T-helper 1 cell treated with Interleukin-12 subunit alpha and Interleukin-12 subunit beta and Interleukin-4 antibody, amounts not matched to agents 30 ng/mL and 1 ng/mL, for 36 hours (primary cell): ENCODE measurements at regions not wholly inside any gene's neighbourhood (a gene's known extent, or its start where the extent isn't known, plus 50 kb on each side); places are given as distances from the start of the nearest gene placed in this dataset.
"Not testable (repeated sequence)": the region's sequence is repeated elsewhere in the genome, so short reads cannot be mapped to it uniquely, and the experiment has no call there.

Source experiments
- intact Hi-C: fragments of 100-400 bp; cut with micrococcal nuclease; formaldehyde crosslinking; loops from one replicate; pipeline ENCODE4 v1.15.1; 2024

GRCh38 chr3:27632431-27633223 is 89.5 kb downstream of the EOMES start:
- intact Hi-C loops, result loop anchor here (1.0 to 5.0 kb wide), 3 partner anchors 49 to 1840 kb away; partner anchors contain the start of genes CMC1 and OXSM

- intact Hi-C loops, result loop anchor here (1.0 to 5.0 kb wide), 7 partner anchors 36 to 1839 kb away; partner anchors contain the start of genes AZI2, CMC1, OXSM and SLC4A7
These were observed 91.2 kb downstream of the EOMES start for GRCh38 chr3:27630885-27631284.

GRCh38 chr3:27629366-27629765 is 92.8 kb downstream of the EOMES start:
- intact Hi-C loops, result no loop called here

GRCh38 chr3:27628026-27628750 is 93.9 kb downstream of the EOMES start:
- intact Hi-C loops, result no loop called here

- intact Hi-C loops, result no loop called here
These were observed 95.5 kb downstream of the EOMES start for GRCh38 chr3:27626596-27627118.

- intact Hi-C loops, result loop anchor here (2.0 kb wide), 1 partner anchor 13 kb away; no protein-coding TSS in a partner anchor
These were observed 96.3 kb downstream of the EOMES start for GRCh38 chr3:27625864-27626263.

GRCh38 chr3:27623085-27623753 is 98.9 kb downstream of the EOMES start:
- intact Hi-C loops, result no loop called here

GRCh38 chr3:27617552-27617951 is 104.6 kb downstream of the EOMES start:
- intact Hi-C loops, result no loop called here

- intact Hi-C loops, result no loop called here
These were observed 106.1 kb downstream of the EOMES start for GRCh38 chr3:27616031-27616430.

- intact Hi-C loops, result no loop called here
These were observed 106.6 kb downstream of the EOMES start for GRCh38 chr3:27615555-27615954.

GRCh38 chr3:27614592-27614991 is 107.5 kb downstream of the EOMES start:
- intact Hi-C loops, result no loop called here

GRCh38 chr3:27613846-27614500 is 108.2 kb downstream of the EOMES start:
- intact Hi-C loops, result no loop called here

- intact Hi-C loops, result no loop called here
These were observed 111.2 kb downstream of the EOMES start for GRCh38 chr3:27610800-27611525.

GRCh38 chr3:27607370-27607769 is 114.8 kb downstream of the EOMES start:
- intact Hi-C loops, result no loop called here

- intact Hi-C loops, result no loop called here
These were observed 115.6 kb downstream of the EOMES start for GRCh38 chr3:27606537-27606936.

GRCh38 chr3:27601311-27601710 is 117.1 kb upstream of the SLC4A7 start:
- intact Hi-C loops, result not testable (repeated sequence)

- intact Hi-C loops, result not testable (repeated sequence)
These were observed 115.6 kb upstream of the SLC4A7 start for GRCh38 chr3:27599741-27600140.

- intact Hi-C loops, result no loop called here
These were observed 112.7 kb upstream of the SLC4A7 start for GRCh38 chr3:27596921-27597320.

- intact Hi-C loops, result no loop called here
These were observed 112.2 kb upstream of the SLC4A7 start for GRCh38 chr3:27596334-27596841.

GRCh38 chr3:27594096-27594690 is 110.0 kb upstream of the SLC4A7 start:
- intact Hi-C loops, result no loop called here
